ENCODE measurements at regions not wholly inside any gene's neighbourhood (a gene's known extent, or its start where the extent isn't known, plus 50 kb on each side); places are given as distances from the start of the nearest gene placed in this dataset.

DNA sequence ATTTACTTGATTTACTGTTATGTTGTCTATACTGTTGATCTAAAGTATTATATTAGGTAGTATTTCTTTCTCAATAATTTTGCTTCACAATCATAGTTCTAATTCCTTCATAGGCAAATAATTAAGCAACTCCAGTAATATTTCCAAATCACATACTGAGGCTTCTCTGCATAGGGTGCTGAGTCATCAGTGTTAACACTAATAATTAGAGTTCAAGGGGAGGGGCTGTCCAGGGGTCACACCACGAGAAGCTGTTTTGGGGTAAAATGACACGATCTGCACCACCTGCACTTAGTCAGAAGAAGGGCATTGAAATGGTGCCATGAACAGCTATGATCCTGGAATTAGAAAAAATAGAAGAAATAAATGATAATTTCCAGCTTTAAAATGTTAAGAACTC, 1230.9 kb upstream of the SLC10A2 start:
- TF ChIP-seq BRCA1 (IDR thresholded peaks at IDR 0.05; ENCODE audit: low read depth, low read length) (no peak), ZNF274 (IDR thresholded peaks at IDR 0.05; ENCODE audit: borderline replicate concordance, extremely low read depth, low read length) (no peak), SP2 (IDR thresholded peaks at IDR 0.05; ENCODE audit: low read length) (no peak), SIN3A (conservative IDR thresholded peaks at IDR 0.05 in 1 of 2, IDR thresholded peaks at IDR 0.05 in 1 of 2; ENCODE audit: low read depth in 1 of 2, low read length in 2 of 2) (no peak), EZH2 (IDR thresholded peaks at IDR 0.05; ENCODE audit: low read depth, low read length, severe bottlenecking) (no peak), JUND (IDR thresholded peaks at IDR 0.05; ENCODE audit: low read length) (no peak)
- TF ChIP-seq, protein P1, sequence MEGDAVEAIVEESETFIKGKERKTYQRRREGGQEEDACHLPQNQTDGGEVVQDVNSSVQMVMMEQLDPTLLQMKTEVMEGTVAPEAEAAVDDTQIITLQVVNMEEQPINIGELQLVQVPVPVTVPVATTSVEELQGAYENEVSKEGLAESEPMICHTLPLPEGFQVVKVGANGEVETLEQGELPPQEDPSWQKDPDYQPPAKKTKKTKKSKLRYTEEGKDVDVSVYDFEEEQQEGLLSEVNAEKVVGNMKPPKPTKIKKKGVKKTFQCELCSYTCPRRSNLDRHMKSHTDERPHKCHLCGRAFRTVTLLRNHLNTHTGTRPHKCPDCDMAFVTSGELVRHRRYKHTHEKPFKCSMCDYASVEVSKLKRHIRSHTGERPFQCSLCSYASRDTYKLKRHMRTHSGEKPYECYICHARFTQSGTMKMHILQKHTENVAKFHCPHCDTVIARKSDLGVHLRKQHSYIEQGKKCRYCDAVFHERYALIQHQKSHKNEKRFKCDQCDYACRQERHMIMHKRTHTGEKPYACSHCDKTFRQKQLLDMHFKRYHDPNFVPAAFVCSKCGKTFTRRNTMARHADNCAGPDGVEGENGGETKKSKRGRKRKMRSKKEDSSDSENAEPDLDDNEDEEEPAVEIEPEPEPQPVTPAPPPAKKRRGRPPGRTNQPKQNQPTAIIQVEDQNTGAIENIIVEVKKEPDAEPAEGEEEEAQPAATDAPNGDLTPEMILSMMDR (IDR thresholded peaks at IDR 0.05; ENCODE audit: control extremely low read depth in 1 of 3, insufficient read depth in 1 of 3, low read depth in 1 of 3, low read length in 3 of 3): no peak
- TF ChIP-seq, protein P2, sequence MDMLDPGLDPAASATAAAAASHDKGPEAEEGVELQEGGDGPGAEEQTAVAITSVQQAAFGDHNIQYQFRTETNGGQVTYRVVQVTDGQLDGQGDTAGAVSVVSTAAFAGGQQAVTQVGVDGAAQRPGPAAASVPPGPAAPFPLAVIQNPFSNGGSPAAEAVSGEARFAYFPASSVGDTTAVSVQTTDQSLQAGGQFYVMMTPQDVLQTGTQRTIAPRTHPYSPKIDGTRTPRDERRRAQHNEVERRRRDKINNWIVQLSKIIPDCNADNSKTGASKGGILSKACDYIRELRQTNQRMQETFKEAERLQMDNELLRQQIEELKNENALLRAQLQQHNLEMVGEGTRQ (IDR thresholded peaks at IDR 0.05; ENCODE audit: low read length): no peak
